D721Med (cell line): ENCODE measurements at regions not wholly inside any gene's neighbourhood (a gene's known extent, or its start where the extent isn't known, plus 50 kb on each side); places are given as distances from the start of the nearest gene placed in this dataset.

Experiments used
- DNase-seq: peaks from one replicate; pipeline ENCODE4 v3.0.0; 2011; ENCODE audit warnings: low spot score; ENCODE audit not compliant: insufficient read length
- FAIRE-seq: peaks from 2 replicates; lab custom pipeline; 2011; peaks lifted over from hg19 to GRCh38; lab: Jason Lieb, UNC
- TF ChIP-seq, protein P1 (sequence below): IDR thresholded peaks from 2 replicates; pipeline ENCODE4 v1.5.1; 2012; ENCODE audit warnings: mild to moderate bottlenecking, control low read depth; ENCODE audit not compliant: insufficient read depth; ENCODE audit errors: missing control alignments

DNA sequence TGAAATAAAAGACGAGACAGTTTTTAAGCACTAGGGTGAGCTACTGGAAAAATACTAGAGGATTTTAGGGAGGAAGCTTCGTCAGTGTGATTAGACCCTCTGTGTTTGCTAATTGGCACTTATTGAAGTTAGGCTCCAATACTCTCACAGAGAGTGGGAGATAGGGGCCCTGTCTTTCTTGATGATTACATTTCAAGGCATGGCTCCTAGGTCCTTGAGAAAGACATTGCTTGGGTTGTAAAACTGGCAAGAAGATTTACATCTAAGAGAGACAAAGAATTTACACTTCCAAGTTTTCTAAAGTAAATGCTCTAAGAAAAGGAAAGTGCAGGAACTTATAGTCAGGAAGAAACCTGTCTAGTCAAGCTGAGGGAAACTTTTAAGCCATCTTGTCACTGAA is 183.2 kb downstream of the C12orf50 start:
- DNase-seq (no peak), FAIRE-seq (no peak)
- TF ChIP-seq, protein P1, sequence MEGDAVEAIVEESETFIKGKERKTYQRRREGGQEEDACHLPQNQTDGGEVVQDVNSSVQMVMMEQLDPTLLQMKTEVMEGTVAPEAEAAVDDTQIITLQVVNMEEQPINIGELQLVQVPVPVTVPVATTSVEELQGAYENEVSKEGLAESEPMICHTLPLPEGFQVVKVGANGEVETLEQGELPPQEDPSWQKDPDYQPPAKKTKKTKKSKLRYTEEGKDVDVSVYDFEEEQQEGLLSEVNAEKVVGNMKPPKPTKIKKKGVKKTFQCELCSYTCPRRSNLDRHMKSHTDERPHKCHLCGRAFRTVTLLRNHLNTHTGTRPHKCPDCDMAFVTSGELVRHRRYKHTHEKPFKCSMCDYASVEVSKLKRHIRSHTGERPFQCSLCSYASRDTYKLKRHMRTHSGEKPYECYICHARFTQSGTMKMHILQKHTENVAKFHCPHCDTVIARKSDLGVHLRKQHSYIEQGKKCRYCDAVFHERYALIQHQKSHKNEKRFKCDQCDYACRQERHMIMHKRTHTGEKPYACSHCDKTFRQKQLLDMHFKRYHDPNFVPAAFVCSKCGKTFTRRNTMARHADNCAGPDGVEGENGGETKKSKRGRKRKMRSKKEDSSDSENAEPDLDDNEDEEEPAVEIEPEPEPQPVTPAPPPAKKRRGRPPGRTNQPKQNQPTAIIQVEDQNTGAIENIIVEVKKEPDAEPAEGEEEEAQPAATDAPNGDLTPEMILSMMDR = no peak

DNA sequence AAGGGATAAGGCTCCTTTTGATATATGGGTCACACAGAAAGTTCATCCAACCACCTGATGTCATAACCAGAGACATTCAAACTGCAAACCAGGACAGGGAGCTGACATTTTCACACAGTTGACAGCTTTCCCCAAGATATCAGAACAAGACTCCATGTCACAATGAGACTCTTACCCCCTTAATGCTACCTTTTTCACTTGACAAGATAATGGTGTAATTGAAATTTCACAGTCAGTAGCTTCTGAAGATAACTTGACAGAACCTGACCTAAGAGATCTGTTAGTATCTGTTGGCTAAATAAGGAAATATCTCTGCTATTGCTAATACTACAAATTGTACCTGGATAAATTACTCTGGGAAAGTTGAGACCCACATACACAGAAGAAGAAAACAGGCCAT is 187.3 kb downstream of the C12orf50 start:
- no peak for FAIRE-seq
- TF ChIP-seq, protein P1 = no peak

GRCh38 chr12:87836190-87836589 is 193.0 kb downstream of the C12orf50 start:
- no peak for DNase-seq
- no peak for FAIRE-seq
- TF ChIP-seq, protein P1 = no peak

More for the DNA sequence above, 187.3 kb downstream of the C12orf50 start:
- DNase-seq = no peak

GRCh38 chr12:87828382-87828973 is 200.7 kb downstream of the C12orf50 start:
- TF ChIP-seq, protein P1 = no peak
- DNase-seq (no peak), FAIRE-seq (no peak)

GRCh38 chr12:87827638-87828264 is 201.4 kb downstream of the C12orf50 start:
- TF ChIP-seq, protein P1 = no peak
- DNase-seq = no peak
- FAIRE-seq = peak; percentile 25

DNA sequence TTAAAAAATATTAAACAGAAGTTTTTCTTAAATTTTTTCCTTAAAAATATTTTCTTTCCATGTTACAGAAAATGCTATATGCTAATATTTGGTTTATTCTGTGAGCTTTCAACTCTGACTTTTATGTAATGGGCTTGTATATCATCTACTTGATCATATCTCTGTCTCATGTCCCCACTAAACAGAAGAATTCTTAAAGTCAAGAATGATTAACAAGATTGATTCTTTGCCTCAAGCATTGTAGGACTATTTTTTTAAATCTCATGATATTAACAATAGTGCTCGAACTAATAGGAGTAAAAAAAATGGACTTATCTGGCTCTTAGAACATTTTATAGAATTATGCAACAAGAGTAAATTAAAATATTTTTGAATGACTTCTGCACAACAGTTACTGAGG is 206.3 kb downstream of the C12orf50 start:
- TF ChIP-seq, protein P1 = no peak
- FAIRE-seq = no peak
- DNase-seq = no peak
